Testis (tissue), 2 donors: ENCODE measurements at regions not wholly inside any gene's neighbourhood (a gene's known extent, or its start where the extent isn't known, plus 50 kb on each side); places are given as distances from the start of the nearest gene placed in this dataset.

Source experiments
- POLR2A ChIP-seq: fragments of 450-650 bp; IDR thresholded peaks from one replicate; pipeline ENCODE4 v1.6.1; 2017; ENCODE audit warnings: antibody characterized with exemption, mild to moderate bottlenecking, moderate library complexity
- TF ChIP-seq, protein P1 (sequence below), 3 experiments: fragments of 450-650 bp in 2 of 3; fragments of 200-600 bp in 1 of 3; sonication (generic) in 1 of 3; IDR thresholded peaks; one replicate each; pipeline ENCODE4 v1.5.1; 2016 to 2019; ENCODE audit warnings: antibody characterized with exemption in 3 of 3, mild to moderate bottlenecking in 2 of 3, moderate library complexity in 1 of 3

DNA sequence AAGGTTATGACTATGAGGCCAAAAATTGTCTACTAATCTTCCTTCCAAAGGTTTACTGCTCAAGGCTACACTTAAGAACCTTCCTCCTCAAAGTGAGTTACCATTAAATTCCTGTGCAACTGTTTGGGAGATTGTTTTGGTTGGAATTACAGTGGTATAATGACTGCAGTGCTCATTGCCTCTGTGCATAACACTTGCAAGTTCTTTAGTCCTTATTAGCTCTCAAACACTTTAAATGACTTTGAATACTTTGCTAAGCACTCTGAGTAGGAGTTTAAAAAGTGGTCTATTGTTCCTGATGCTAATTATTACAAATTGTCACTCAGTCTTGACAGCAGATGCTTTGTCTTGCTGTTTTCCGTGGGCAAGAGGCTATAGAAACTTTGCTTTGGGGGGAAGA lies 422.8 kb upstream of the PABPC4L start:
- no peak for TF ChIP-seq POLR2A
- TF ChIP-seq, protein P1, sequence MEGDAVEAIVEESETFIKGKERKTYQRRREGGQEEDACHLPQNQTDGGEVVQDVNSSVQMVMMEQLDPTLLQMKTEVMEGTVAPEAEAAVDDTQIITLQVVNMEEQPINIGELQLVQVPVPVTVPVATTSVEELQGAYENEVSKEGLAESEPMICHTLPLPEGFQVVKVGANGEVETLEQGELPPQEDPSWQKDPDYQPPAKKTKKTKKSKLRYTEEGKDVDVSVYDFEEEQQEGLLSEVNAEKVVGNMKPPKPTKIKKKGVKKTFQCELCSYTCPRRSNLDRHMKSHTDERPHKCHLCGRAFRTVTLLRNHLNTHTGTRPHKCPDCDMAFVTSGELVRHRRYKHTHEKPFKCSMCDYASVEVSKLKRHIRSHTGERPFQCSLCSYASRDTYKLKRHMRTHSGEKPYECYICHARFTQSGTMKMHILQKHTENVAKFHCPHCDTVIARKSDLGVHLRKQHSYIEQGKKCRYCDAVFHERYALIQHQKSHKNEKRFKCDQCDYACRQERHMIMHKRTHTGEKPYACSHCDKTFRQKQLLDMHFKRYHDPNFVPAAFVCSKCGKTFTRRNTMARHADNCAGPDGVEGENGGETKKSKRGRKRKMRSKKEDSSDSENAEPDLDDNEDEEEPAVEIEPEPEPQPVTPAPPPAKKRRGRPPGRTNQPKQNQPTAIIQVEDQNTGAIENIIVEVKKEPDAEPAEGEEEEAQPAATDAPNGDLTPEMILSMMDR (IDR thresholded peaks at IDR 0.05), result no peak
